BJ (cell line): ENCODE measurements at regions not wholly inside any gene's neighbourhood (a gene's known extent, or its start where the extent isn't known, plus 50 kb on each side); places are given as distances from the start of the nearest gene placed in this dataset.

Experiments used
- CTCF ChIA-PET: fragments of 350-600 bp; formaldehyde crosslinking; extraction: SDS; loops from one replicate; lab custom pipeline; 2021; ENCODE audit warnings: antibody characterized with exemption, inconsistent platforms; lab: Yijun Ruan, JAX
- POLR2A ChIA-PET: fragments of 300-600 bp; sonication (Branson Sonifier 250); formaldehyde crosslinking; extraction: SDS; loops from one replicate; lab custom pipeline; 2021; ENCODE audit warnings: antibody characterized with exemption; lab: Charles Lee
- DNase-seq: peaks from one replicate; pipeline ENCODE4 v3.0.0-alpha.2; 2011; ENCODE audit warnings: low read depth
- H3K27me3 ChIP-seq: 2 replicates; pipeline ENCODE4 v1.6.0; 2011; ENCODE audit warnings: low read length; ENCODE audit not compliant: control insufficient read depth, insufficient read depth
- H3K36me3 ChIP-seq: 2 replicates; pipeline ENCODE4 v1.5.1; 2011; ENCODE audit warnings: low read length; ENCODE audit not compliant: control insufficient read depth, insufficient read depth
- H3K4me3 ChIP-seq: 2 replicates; pipeline ENCODE4 v1.5.1; 2011; ENCODE audit warnings: low read depth, mild to moderate bottlenecking, control low read depth, low read length
- CTCF ChIP-seq: IDR thresholded peaks from 2 replicates; pipeline ENCODE4 v1.5.1; 2011; ENCODE audit warnings: low read depth, mild to moderate bottlenecking, control low read depth, inconsistent platforms, low read length, moderate library complexity; ENCODE audit not compliant: insufficient read depth

- TF ChIP-seq CTCF = no peak
- Histone ChIP-seq H3K27me3 (no peaks in the 10 kb centered on the region), H3K4me3 (no peak overlapping the region), H3K36me3 (no peaks in the 10 kb centered on the region)
- POLR2A ChIA-PET = interaction anchor here (0.7 kb wide), 1 partner anchor 26 kb away, joined by 3 read pairs; no protein-coding TSS in a partner anchor
- CTCF ChIA-PET = interaction anchor here (1.0 to 1.2 kb wide), 2 partner anchors 11 to 28 kb away, joined by 3 to 4 read pairs; no protein-coding TSS in a partner anchor
- no peak for DNase-seq
These were observed 177.9 kb upstream of the IL15 start for GRCh38 chr4:141458501-141458900.

- TF ChIP-seq CTCF = no peak
- ChIA-PET CTCF (interaction anchor here (1.0 kb wide), 1 partner anchor 11 kb away, joined by 3 read pairs; no protein-coding TSS in a partner anchor), POLR2A (no interaction called here)
- H3K27me3 ChIP-seq = no peaks in the 10 kb centered on the region
- no peak overlapping the region for H3K4me3 ChIP-seq
- no peaks in the 10 kb centered on the region for H3K36me3 ChIP-seq
- no peak for DNase-seq
These were observed 177.4 kb upstream of the IL15 start for GRCh38 chr4:141459020-141459419.

GRCh38 chr4:141462361-141462760 lies 174.0 kb upstream of the IL15 start:
- ChIA-PET POLR2A (no interaction called here), CTCF (interaction anchor here (0.6 kb wide), 1 partner anchor 1399 kb away, joined by 3 read pairs; no protein-coding TSS in a partner anchor)
- no peak for DNase-seq

GRCh38 chr4:141463678-141464077 lies 172.7 kb upstream of the IL15 start:
- no peak for TF ChIP-seq CTCF
- CTCF ChIA-PET = interaction anchor here (1.3 kb wide), 1 partner anchor 80 kb away, joined by 3 read pairs; no protein-coding TSS in a partner anchor
- POLR2A ChIA-PET = no interaction called here
- Histone ChIP-seq H3K27me3 (no peaks in the 10 kb centered on the region), H3K36me3 (no peaks in the 10 kb centered on the region), H3K4me3 (no peak overlapping the region)
- DNase-seq = no peak

More at GRCh38 chr4:141462361-141462760, 174.0 kb upstream of the IL15 start:
- no peak for TF ChIP-seq CTCF
- Histone ChIP-seq H3K36me3 (no peaks in the 10 kb centered on the region), H3K27me3 (no peaks in the 10 kb centered on the region), H3K4me3 (no peak overlapping the region)

GRCh38 chr4:141464366-141464765 lies 172.0 kb upstream of the IL15 start:
- ChIA-PET POLR2A (no interaction called here), CTCF (interaction anchor here (0.7 to 1.3 kb wide), 2 partner anchors 9 to 79 kb away, joined by 3 read pairs; no protein-coding TSS in a partner anchor)
- no peaks in the 10 kb centered on the region for H3K27me3 ChIP-seq
- no peak overlapping the region for H3K4me3 ChIP-seq
- DNase-seq = no peak
- H3K36me3 ChIP-seq = no peaks in the 10 kb centered on the region
- no peak for TF ChIP-seq CTCF
